H1 (cell line): ENCODE measurements at regions not wholly inside any gene's neighbourhood (a gene's known extent, or its start where the extent isn't known, plus 50 kb on each side); places are given as distances from the start of the nearest gene placed in this dataset.

Experiments used
- CTCF ChIA-PET: fragments of 300-600 bp; sonication (Branson Sonifier 250); formaldehyde crosslinking; loops from one replicate; lab custom pipeline; 2021; ENCODE audit not compliant: partially characterized antibody; lab: Charles Lee
- POLR2A ChIA-PET: fragments of 300-600 bp; sonication (Branson Sonifier 250); formaldehyde crosslinking; loops from one replicate; lab custom pipeline; 2021; ENCODE audit warnings: inconsistent platforms; ENCODE audit not compliant: partially characterized antibody; lab: Charles Lee
- DNase-seq, 2 experiments: peaks; one replicate each; pipeline versions ENCODE4 v3.0.0 to v3.0.0-alpha.2; 2010 to 2022; ENCODE audit warnings: low spot score in 2 of 2, low read depth in 1 of 2, mixed read lengths in 1 of 2
- FAIRE-seq: peaks from 2 replicates; lab custom pipeline; 2011; peaks lifted over from hg19 to GRCh38; lab: Jason Lieb, UNC
- H2AFZ ChIP-seq: 2 replicates; pipeline ENCODE4 v1.8.1; 2012; ENCODE audit warnings: low read length, inconsistent platforms
- H2AK5ac ChIP-seq: 2 replicates; pipeline ENCODE4 v1.6.1; 2013; ENCODE audit warnings: low read depth, low read length
- H2BK120ac ChIP-seq: replicated peaks from 2 replicates; pipeline ENCODE3; 2013; ENCODE audit warnings: low read depth, low read length, inconsistent platforms
- H2BK12ac ChIP-seq: 2 replicates; pipeline ENCODE4 v1.6.1; 2013; ENCODE audit warnings: low read depth, low read length
- H2BK15ac ChIP-seq: 2 replicates; pipeline ENCODE4 v1.6.1; 2013; ENCODE audit warnings: low read length
- H2BK20ac ChIP-seq: 2 replicates; pipeline ENCODE4 v1.6.1; 2013; ENCODE audit warnings: low read length
- H2BK5ac ChIP-seq: 2 replicates; pipeline ENCODE4 v1.6.1; 2013; ENCODE audit warnings: low read depth, low read length
- H3K14ac ChIP-seq: 2 replicates; pipeline ENCODE4 v1.6.1; 2013; ENCODE audit warnings: inconsistent platforms; ENCODE audit not compliant: insufficient read length
- H3K18ac ChIP-seq: 2 replicates; pipeline ENCODE4 v1.6.1; 2013; ENCODE audit warnings: low read length; ENCODE audit errors: extremely low read depth
- H3K23ac ChIP-seq: 2 replicates; pipeline ENCODE4 v1.6.1; 2013; ENCODE audit warnings: inconsistent platforms; ENCODE audit not compliant: insufficient read length
- H3K23me2 ChIP-seq: 2 replicates; pipeline ENCODE4 v1.6.1; 2013; ENCODE audit warnings: low read depth, low read length
- H3K27ac ChIP-seq: 2 replicates; pipeline ENCODE4 v1.6.1; 2011; ENCODE audit warnings: low read depth, low read length, inconsistent platforms
- H3K27me3 ChIP-seq, 4 experiments: replicated peaks in 1 of 4; 1 replicate in 1 of 4; 2 replicates in 3 of 4; pipeline versions ENCODE4 v1.6.1 to v1.8.1; 2011 to 2013; ENCODE audit warnings: low read length in 3 of 4, mild to moderate bottlenecking in 3 of 4, inconsistent platforms in 2 of 4, mixed read lengths in 2 of 4, moderate library complexity in 1 of 4; ENCODE audit not compliant: control insufficient read depth in 3 of 4, insufficient read depth in 3 of 4; ENCODE audit errors: extremely low read depth in 1 of 4
- H3K36me3 ChIP-seq, 4 experiments: 2 replicates each; pipeline versions ENCODE4 v1.6.1 to v1.8.1; 2011 to 2013; ENCODE audit warnings: mild to moderate bottlenecking in 4 of 4, low read length in 3 of 4, moderate library complexity in 2 of 4, control low read depth in 1 of 4, inconsistent platforms in 1 of 4; ENCODE audit not compliant: insufficient read depth in 4 of 4, control insufficient read depth in 2 of 4
- H3K4ac ChIP-seq: replicated peaks from 2 replicates; pipeline ENCODE3; 2013; ENCODE audit warnings: low read length, low read depth, mixed read lengths, inconsistent platforms; ENCODE audit not compliant: insufficient read length
- H3K4me1 ChIP-seq, 4 experiments: replicated peaks in 1 of 4; 1 replicate in 1 of 4; 2 replicates in 3 of 4; pipeline versions ENCODE4 v1.6.1 to v1.8.1; 2011 to 2013; ENCODE audit warnings: low read length in 3 of 4, inconsistent platforms in 2 of 4, mixed read lengths in 1 of 4; ENCODE audit not compliant: insufficient read depth in 4 of 4, control insufficient read depth in 3 of 4
- H3K4me2 ChIP-seq, 2 experiments: 2 replicates each; pipeline versions ENCODE4 v1.6.1 to v1.8.1; 2011 to 2013; ENCODE audit warnings: low read depth in 2 of 2, low read length in 2 of 2, control low read depth in 1 of 2, inconsistent platforms in 1 of 2, mild to moderate bottlenecking in 1 of 2; ENCODE audit not compliant: insufficient read depth in 1 of 2
- H3K4me3 ChIP-seq, 4 experiments: fragments of 200-600, 300-600 bp in 1 of 4; sonication (generic), shearing (Covaris generic), sonication (Bioruptor Twin) in 1 of 4; 2 replicates each; pipeline versions ENCODE4 v1.5.1 to v1.8.1; 2011 to 2016; ENCODE audit warnings: low read length in 4 of 4, low read depth in 3 of 4, control low read depth in 2 of 4, inconsistent platforms in 2 of 4, mild to moderate bottlenecking in 2 of 4, mixed read lengths in 1 of 4, moderate library complexity in 1 of 4; ENCODE audit not compliant: insufficient read depth in 2 of 4; ENCODE audit errors: extremely low read depth in 1 of 4
- H3K56ac ChIP-seq: replicated peaks from 2 replicates; pipeline ENCODE3; 2013; ENCODE audit warnings: low read depth, mild to moderate bottlenecking, mixed read lengths, low read length, inconsistent platforms; ENCODE audit not compliant: insufficient read length
- H3K79me1 ChIP-seq: 2 replicates; pipeline ENCODE4 v1.6.1; 2013; ENCODE audit warnings: low read depth, low read length, control low read depth
- H3K79me2 ChIP-seq, 2 experiments: 2 replicates each; pipeline versions ENCODE4 v1.6.1 to v1.8.1; 2012 to 2013; ENCODE audit warnings: low read length in 2 of 2, mild to moderate bottlenecking in 2 of 2, inconsistent platforms in 1 of 2; ENCODE audit not compliant: insufficient read depth in 2 of 2, control insufficient read depth in 1 of 2
- H3K9ac ChIP-seq, 4 experiments: replicated peaks in 1 of 4; 1 replicate in 1 of 4; 2 replicates in 3 of 4; pipeline versions ENCODE4 v1.6.1 to v1.8.1; 2011 to 2013; ENCODE audit warnings: low read depth in 3 of 4, low read length in 3 of 4, control low read depth in 2 of 4, mild to moderate bottlenecking in 2 of 4, moderate library complexity in 2 of 4, inconsistent platforms in 1 of 4; ENCODE audit errors: extremely low read depth in 1 of 4
- H3K9me3 ChIP-seq, 2 experiments: 2 replicates each; pipeline versions ENCODE4 v1.6.1 to v1.8.1; 2012 to 2013; ENCODE audit warnings: mild to moderate bottlenecking in 2 of 2, moderate library complexity in 2 of 2, control low read depth in 1 of 2, inconsistent platforms in 1 of 2, low read depth in 1 of 2, low read length in 1 of 2, mixed read lengths in 1 of 2; ENCODE audit not compliant: insufficient read depth in 2 of 2
- H4K20me1 ChIP-seq, 2 experiments: replicated peaks in 1 of 2; 2 replicates each; pipeline versions ENCODE3 to v1.8.1; 2011 to 2013; ENCODE audit warnings: inconsistent platforms in 2 of 2, low read length in 2 of 2, mild to moderate bottlenecking in 1 of 2; ENCODE audit not compliant: insufficient read depth in 2 of 2, control insufficient read depth in 1 of 2
- H4K5ac ChIP-seq: 2 replicates; pipeline ENCODE4 v1.6.1; 2013; ENCODE audit warnings: low read length, low read depth, mixed read lengths, inconsistent platforms; ENCODE audit not compliant: insufficient read length
- H4K8ac ChIP-seq: 2 replicates; pipeline ENCODE4 v1.8.0; 2013; ENCODE audit warnings: mild to moderate bottlenecking, moderate library complexity, low read length, inconsistent platforms; ENCODE audit not compliant: insufficient read depth; ENCODE audit errors: extremely low read depth
- H4K91ac ChIP-seq: replicated peaks from 2 replicates; pipeline ENCODE3; 2013; ENCODE audit warnings: low read length, mixed read lengths, inconsistent platforms; ENCODE audit not compliant: insufficient read length
- ASH2L ChIP-seq: fragments of 200-600, 300-600 bp; sonication (generic); IDR thresholded peaks from one replicate; pipeline ENCODE4 v1.7.1; 2017; ENCODE audit warnings: low read length
- BRCA1 ChIP-seq: IDR thresholded peaks from 2 replicates; pipeline ENCODE4 v1.6.1; 2012; ENCODE audit warnings: low read depth, low read length, improper control_type of control experiment
- CHD1 ChIP-seq: IDR thresholded peaks from 2 replicates; pipeline ENCODE4 v1.6.1; 2012; ENCODE audit warnings: low read depth, low read length, improper control_type of control experiment
- CHD2 ChIP-seq: IDR thresholded peaks from 2 replicates; pipeline ENCODE4 v1.6.1; 2012; ENCODE audit warnings: low read length, improper control_type of control experiment
- GABPA ChIP-seq: IDR thresholded peaks from 2 replicates; pipeline ENCODE4 v1.6.1; 2011; ENCODE audit warnings: mild to moderate bottlenecking, low read length, moderate library complexity, borderline replicate concordance; ENCODE audit not compliant: insufficient read depth
- GTF2F1 ChIP-seq: IDR thresholded peaks from 2 replicates; pipeline ENCODE4 v1.6.1; 2012; ENCODE audit warnings: low read depth, low read length, improper control_type of control experiment, borderline replicate concordance
- KDM4A ChIP-seq: IDR thresholded peaks from one replicate; pipeline ENCODE4 v1.7.1; 2012; ENCODE audit warnings: low read depth, mild to moderate bottlenecking, moderate library complexity, low read length, inconsistent platforms; ENCODE audit not compliant: severe bottlenecking
- SP2 ChIP-seq: IDR thresholded peaks from 2 replicates; pipeline ENCODE4 v1.6.1; 2012; ENCODE audit warnings: mild to moderate bottlenecking, low read length, inconsistent platforms
- SP4 ChIP-seq: IDR thresholded peaks from 2 replicates; pipeline ENCODE4 v1.6.1; 2012; ENCODE audit warnings: low read length, inconsistent platforms
- TAF7 ChIP-seq: optimal IDR thresholded peaks from 2 replicates; pipeline ENCODE3; 2011; ENCODE audit warnings: low read depth, mild to moderate bottlenecking, inconsistent platforms, low read length, moderate library complexity, borderline replicate concordance
- TEAD4 ChIP-seq: IDR thresholded peaks from 2 replicates; pipeline ENCODE4 v1.6.1; 2012; ENCODE audit warnings: low read depth, low read length, inconsistent platforms, mixed read lengths
- ZNF274 ChIP-seq: IDR thresholded peaks from 2 replicates; pipeline ENCODE4 v1.7.0; 2012; ENCODE audit warnings: low read length, borderline replicate concordance; ENCODE audit errors: extremely low read depth
- WGBS, 2 experiments: shearing (Covaris generic) in 1 of 2; methylation state at CpG; one replicate each; pipeline versions ENCODE4 v1.1.6 to v1.1.7; 2013 to 2015; ENCODE audit warnings: low lambda C conversion rate in 2 of 2, mixed read lengths in 2 of 2, inconsistent platforms in 1 of 2, low coverage in 1 of 2, missing lambda C conversion rate in 1 of 2; ENCODE audit not compliant: insufficient replicate concordance in 2 of 2, insufficient coverage in 1 of 2, insufficient read length in 1 of 2; ENCODE audit errors: extremely low coverage in 1 of 2, missing lambda C conversion rate in 1 of 2; 5-methylcytosine and 5-hydroxymethylcytosine counted together
- TF ChIP-seq, protein P1 (sequence below), 3 experiments: IDR thresholded peaks; 1 replicate in 2 of 3; 2 replicates in 1 of 3; pipeline versions ENCODE4 v1.5.1 to v1.6.1; 2011; ENCODE audit warnings: low read length in 3 of 3, mild to moderate bottlenecking in 3 of 3, inconsistent platforms in 2 of 3, low read depth in 1 of 3, moderate library complexity in 1 of 3; ENCODE audit not compliant: insufficient read depth in 1 of 3; ENCODE audit errors: control extremely low read depth in 1 of 3

DNA sequence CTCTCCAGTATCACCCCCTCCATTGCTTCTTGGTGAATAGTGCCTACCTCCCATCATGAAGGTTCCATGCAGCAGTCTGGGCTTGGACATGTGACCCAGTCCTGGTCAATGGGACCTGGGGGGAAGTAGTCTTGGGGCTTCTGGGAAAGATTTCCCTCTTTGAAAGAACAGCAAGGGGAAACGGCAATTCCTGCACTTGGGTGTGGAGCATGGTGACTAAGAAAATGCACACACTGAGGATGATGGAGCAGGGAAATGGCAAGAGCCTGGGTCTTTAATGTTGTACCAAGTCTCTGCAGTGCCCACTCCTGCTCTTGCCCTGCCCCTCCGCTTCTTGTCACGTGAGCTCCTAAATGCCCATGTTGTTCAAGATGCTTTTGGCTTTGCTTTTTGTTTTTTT lies 131.4 kb upstream of the SIX2 start:
- Histone ChIP-seq H3K14ac (no peak overlapping the region), H2BK15ac (no peak overlapping the region), H3K56ac (no peak overlapping the region), H4K20me1 (no peaks in the 10 kb centered on the region), H3K4me1 (peaks cover 0 to 4% (median 2%) of the 10 kb centered on the region in 4 experiments; a peak in 3 of 7 replicates), H3K4me2 (no peak overlapping the region), H4K5ac (no peak overlapping the region), H3K9ac (no peak overlapping the region), H3K79me2 (no peaks in the 10 kb centered on the region), H2AFZ (no peak overlapping the region), H3K18ac (no peak overlapping the region), H3K9me3 (no peaks in the 10 kb centered on the region), H3K4ac (no peak overlapping the region), H3K4me3 (no peak overlapping the region), H4K91ac (no peak overlapping the region), H3K27me3 (no peaks in the 10 kb centered on the region; a peak in 2 of 7 replicates), H3K36me3 (no peaks in the 10 kb centered on the region), H3K79me1 (no peaks in the 10 kb centered on the region), H2BK20ac (no peak overlapping the region), H4K8ac (no peak overlapping the region), H2AK5ac (no peak overlapping the region), H2BK120ac (no peak overlapping the region), H2BK5ac (no peak overlapping the region), H3K23ac (no peak overlapping the region), H2BK12ac (no peak overlapping the region), H3K27ac (no peak overlapping the region), H3K23me2 (no peaks in the 10 kb centered on the region)
- ChIA-PET CTCF (no interaction called here), POLR2A (no interaction called here)
- no peak for DNase-seq
- TF ChIP-seq SP4: no peak
- TF ChIP-seq ASH2L: no peak
- no peak for TF ChIP-seq GTF2F1
- TF ChIP-seq TEAD4: no peak
- TF ChIP-seq SP2: no peak
- no peak for TF ChIP-seq GABPA
- no peak for TF ChIP-seq TAF7
- TF ChIP-seq ZNF274: no peak
- no peak for TF ChIP-seq BRCA1
- no peak for TF ChIP-seq KDM4A
- no peak for TF ChIP-seq CHD1
- TF ChIP-seq, protein P1, sequence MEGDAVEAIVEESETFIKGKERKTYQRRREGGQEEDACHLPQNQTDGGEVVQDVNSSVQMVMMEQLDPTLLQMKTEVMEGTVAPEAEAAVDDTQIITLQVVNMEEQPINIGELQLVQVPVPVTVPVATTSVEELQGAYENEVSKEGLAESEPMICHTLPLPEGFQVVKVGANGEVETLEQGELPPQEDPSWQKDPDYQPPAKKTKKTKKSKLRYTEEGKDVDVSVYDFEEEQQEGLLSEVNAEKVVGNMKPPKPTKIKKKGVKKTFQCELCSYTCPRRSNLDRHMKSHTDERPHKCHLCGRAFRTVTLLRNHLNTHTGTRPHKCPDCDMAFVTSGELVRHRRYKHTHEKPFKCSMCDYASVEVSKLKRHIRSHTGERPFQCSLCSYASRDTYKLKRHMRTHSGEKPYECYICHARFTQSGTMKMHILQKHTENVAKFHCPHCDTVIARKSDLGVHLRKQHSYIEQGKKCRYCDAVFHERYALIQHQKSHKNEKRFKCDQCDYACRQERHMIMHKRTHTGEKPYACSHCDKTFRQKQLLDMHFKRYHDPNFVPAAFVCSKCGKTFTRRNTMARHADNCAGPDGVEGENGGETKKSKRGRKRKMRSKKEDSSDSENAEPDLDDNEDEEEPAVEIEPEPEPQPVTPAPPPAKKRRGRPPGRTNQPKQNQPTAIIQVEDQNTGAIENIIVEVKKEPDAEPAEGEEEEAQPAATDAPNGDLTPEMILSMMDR (IDR thresholded peaks at IDR 0.05; ENCODE audit: control extremely low read depth in 1 of 3, insufficient read depth in 1 of 3, low read depth in 1 of 3, low read length in 3 of 3): no peak
- TF ChIP-seq CHD2: no peak
- 93% methylated on average over 3 of the region's 3 CpGs; no CpG with 5 or more reads in 1 of the 2 experiments for WGBS, 2 experiments
- no peak for FAIRE-seq
